H9 (cell line): ENCODE measurements at regions not wholly inside any gene's neighbourhood (a gene's known extent, or its start where the extent isn't known, plus 50 kb on each side); places are given as distances from the start of the nearest gene placed in this dataset.

Source experiments
- DNase-seq: peaks from one replicate; pipeline ENCODE4 v3.0.0-alpha.2; 2017
- H2AFZ ChIP-seq: one replicate; pipeline ENCODE4 v1.6.1; 2013; ENCODE audit warnings: mild to moderate bottlenecking, low read length, control low read depth, moderate library complexity
- H2AK5ac ChIP-seq: 2 replicates; pipeline ENCODE4 v1.6.1; 2013; ENCODE audit warnings: low read length, control low read depth, mixed read lengths; ENCODE audit not compliant: insufficient read length
- H2BK120ac ChIP-seq: one replicate; pipeline ENCODE4 v1.6.1; 2013; ENCODE audit warnings: low read depth, mild to moderate bottlenecking, low read length, control low read depth, inconsistent platforms; ENCODE audit not compliant: poor library complexity, severe bottlenecking
- H2BK12ac ChIP-seq: 2 replicates; pipeline ENCODE4 v1.6.1; 2013; ENCODE audit warnings: low read length, control low read depth, mixed read lengths, low read depth; ENCODE audit not compliant: insufficient read length
- H2BK15ac ChIP-seq: 2 replicates; pipeline ENCODE4 v1.6.1; 2013; ENCODE audit warnings: low read depth, low read length, control low read depth
- H2BK20ac ChIP-seq: one replicate; pipeline ENCODE4 v1.6.1; 2013; ENCODE audit warnings: low read depth, mild to moderate bottlenecking, low read length, control low read depth, inconsistent platforms; ENCODE audit not compliant: poor library complexity, severe bottlenecking
- H2BK5ac ChIP-seq: 2 replicates; pipeline ENCODE4 v1.6.1; 2013; ENCODE audit warnings: low read length, control low read depth, mixed read lengths; ENCODE audit not compliant: insufficient read length
- H3K14ac ChIP-seq: 2 replicates; pipeline ENCODE4 v1.6.1; 2013; ENCODE audit warnings: low read length, control low read depth; ENCODE audit not compliant: insufficient read depth
- H3K18ac ChIP-seq: 2 replicates; pipeline ENCODE4 v1.6.1; 2013; ENCODE audit warnings: low read depth, mild to moderate bottlenecking, mixed read lengths, low read length, control low read depth; ENCODE audit not compliant: insufficient read length
- H3K23ac ChIP-seq: 2 replicates; pipeline ENCODE4 v1.6.1; 2013; ENCODE audit warnings: low read length, control low read depth, mixed read lengths, low read depth; ENCODE audit not compliant: insufficient read length
- H3K23me2 ChIP-seq: 2 replicates; pipeline ENCODE4 v1.6.1; 2013; ENCODE audit warnings: low read depth, mild to moderate bottlenecking, mixed read lengths, low read length, control low read depth; ENCODE audit not compliant: insufficient read length, poor library complexity, severe bottlenecking
- H3K27ac ChIP-seq: 2 replicates; pipeline ENCODE4 v1.5.1; 2013; ENCODE audit warnings: low read length, control low read depth, mixed read lengths, low read depth; ENCODE audit not compliant: insufficient read length
- H3K27me3 ChIP-seq: 2 replicates; pipeline ENCODE4 v1.6.1; 2013; ENCODE audit warnings: low read length, control low read depth, inconsistent platforms; ENCODE audit not compliant: insufficient read depth
- H3K4ac ChIP-seq: 2 replicates; pipeline ENCODE4 v1.6.1; 2013; ENCODE audit warnings: low read depth, mild to moderate bottlenecking, control low read depth, inconsistent platforms, low read length, moderate library complexity
- H3K4me1 ChIP-seq: 2 replicates; pipeline ENCODE4 v1.6.1; 2013; ENCODE audit warnings: low read length, control low read depth, inconsistent platforms; ENCODE audit not compliant: insufficient read depth
- H3K4me2 ChIP-seq: 2 replicates; pipeline ENCODE4 v1.6.1; 2013; ENCODE audit warnings: low read length, control low read depth, mixed read lengths; ENCODE audit not compliant: insufficient read length, insufficient read depth
- H3K56ac ChIP-seq: 2 replicates; pipeline ENCODE4 v1.6.1; 2013; ENCODE audit warnings: low read depth, mild to moderate bottlenecking, mixed read lengths, low read length, control low read depth; ENCODE audit not compliant: insufficient read length
- H3K79me1 ChIP-seq: 2 replicates; pipeline ENCODE4 v1.6.1; 2013; ENCODE audit warnings: low read depth, mild to moderate bottlenecking, moderate library complexity, low read length, control low read depth, inconsistent platforms; ENCODE audit not compliant: insufficient read depth, poor library complexity, severe bottlenecking
- H3K79me2 ChIP-seq: 2 replicates; pipeline ENCODE4 v1.6.1; 2013; ENCODE audit warnings: low read length, control low read depth, inconsistent platforms; ENCODE audit not compliant: insufficient read depth
- H3K9ac ChIP-seq: 2 replicates; pipeline ENCODE4 v1.6.1; 2013; ENCODE audit warnings: low read length, control low read depth, mixed read lengths; ENCODE audit not compliant: insufficient read length; ENCODE audit errors: extremely low read depth
- H3K9me3 ChIP-seq: one replicate; pipeline ENCODE4 v1.6.1; 2013; ENCODE audit warnings: low read depth, low read length, inconsistent platforms; ENCODE audit not compliant: control insufficient read depth
- H3T11ph ChIP-seq: one replicate; pipeline ENCODE4 v1.6.1; 2013; ENCODE audit warnings: mild to moderate bottlenecking, low read length, control low read depth, inconsistent platforms
- H4K20me1 ChIP-seq: one replicate; pipeline ENCODE4 v1.6.1; 2013; ENCODE audit not compliant: control insufficient read depth, insufficient read length, insufficient read depth
- H4K5ac ChIP-seq: 2 replicates; pipeline ENCODE4 v1.6.1; 2013; ENCODE audit warnings: low read depth, mild to moderate bottlenecking, mixed read lengths, low read length, control low read depth; ENCODE audit not compliant: insufficient read length
- H4K8ac ChIP-seq: replicated peaks from 2 replicates; pipeline ENCODE4 v1.6.1; 2013; ENCODE audit warnings: low read length, control low read depth, mixed read lengths, low read depth; ENCODE audit not compliant: insufficient read length
- H4K91ac ChIP-seq: 2 replicates; pipeline ENCODE4 v1.6.1; 2013; ENCODE audit warnings: low read depth, mild to moderate bottlenecking, moderate library complexity, mixed read lengths, low read length, control low read depth; ENCODE audit not compliant: insufficient read length
- H3K27ac Mint-ChIP-seq, 3 experiments: 2 replicates in 2 of 3; 3 replicates in 1 of 3; pipeline ENCODE4 v1.8.0; 2020 to 2021; ENCODE audit warnings: mixed read lengths in 3 of 3, mild to moderate bottlenecking in 1 of 3, moderate library complexity in 1 of 3
- H3K27me3 Mint-ChIP-seq: 2 replicates; pipeline ENCODE4 v1.8.0; 2021; ENCODE audit warnings: low read depth, mild to moderate bottlenecking, moderate library complexity, mixed read lengths
- H3K36me3 Mint-ChIP-seq, 3 experiments: 2 replicates in 2 of 3; 3 replicates in 1 of 3; pipeline ENCODE4 v1.8.0; 2020 to 2021; ENCODE audit warnings: low read depth in 3 of 3, mixed read lengths in 3 of 3; ENCODE audit not compliant: insufficient read depth in 1 of 3
- H3K4me1 Mint-ChIP-seq, 2 experiments: 2 replicates each; pipeline ENCODE4 v1.8.0; 2020; ENCODE audit warnings: mixed read lengths in 2 of 2
- H3K4me3 Mint-ChIP-seq, 2 experiments: 2 replicates in 1 of 2; 3 replicates in 1 of 2; pipeline ENCODE4 v1.8.0; 2020 to 2021; ENCODE audit warnings: mild to moderate bottlenecking in 2 of 2, mixed read lengths in 2 of 2, moderate library complexity in 1 of 2
- H3K9me3 Mint-ChIP-seq, 2 experiments: 2 replicates in 1 of 2; 3 replicates in 1 of 2; pipeline ENCODE4 v1.8.0; 2020; ENCODE audit warnings: mild to moderate bottlenecking in 2 of 2, mixed read lengths in 2 of 2, moderate library complexity in 1 of 2
- CTCF ChIP-seq: fragments of 200-600 bp; sonication (generic); conservative IDR thresholded peaks from 3 replicates; pipeline ENCODE4 v1.8.0; 2021; ENCODE audit warnings: antibody characterized with exemption, mild to moderate bottlenecking
- WGBS: extraction: QIAGEN DNeasy Blood & Tissue Kit; methylation state at CpG from one replicate; pipeline ENCODE4 v1.1.7; 2013; ENCODE audit warnings: missing lambda C conversion rate, low lambda C conversion rate, mixed read lengths; ENCODE audit not compliant: insufficient read length; ENCODE audit errors: extremely low coverage; 5-methylcytosine and 5-hydroxymethylcytosine counted together

DNA sequence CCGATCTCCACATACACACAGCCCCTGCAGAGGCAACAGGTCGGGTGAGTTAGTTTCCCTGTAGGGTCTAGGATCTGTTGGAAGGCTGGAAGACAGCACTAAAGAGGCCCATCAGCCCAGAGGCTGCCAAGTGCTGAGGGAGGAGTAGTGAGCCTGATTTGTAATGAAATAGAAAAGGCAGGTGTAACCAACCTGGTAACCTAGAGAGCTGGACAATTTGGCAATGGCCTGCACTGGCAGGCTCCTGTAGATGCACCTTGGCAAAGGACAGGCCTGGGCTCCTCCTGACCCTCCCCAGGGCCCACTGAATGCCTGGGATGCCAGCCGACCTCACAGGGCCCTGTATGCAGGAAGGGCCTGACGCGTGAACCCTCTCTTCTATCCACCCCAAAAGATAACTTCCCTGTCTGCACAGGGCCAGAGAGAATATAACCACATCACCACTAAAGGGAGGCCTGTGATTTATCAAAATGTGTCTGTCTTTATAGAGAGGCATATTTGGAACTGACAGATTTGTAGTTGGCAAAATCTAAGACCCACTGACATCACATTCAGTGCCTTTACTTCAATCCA is 225.1 kb upstream of the CHRNA7 start:
- Histone ChIP-seq H4K91ac (no peak overlapping the region), H3K4me1 (no peaks in the 10 kb centered on the region), H2BK5ac (no peak overlapping the region), H4K5ac (no peak overlapping the region), H3K18ac (no peak overlapping the region), H3K27ac (no peak overlapping the region), H3K23me2 (no peaks in the 10 kb centered on the region), H3K79me2 (no peaks in the 10 kb centered on the region), H2AK5ac (no peak overlapping the region), H3T11ph (no peak overlapping the region), H2BK20ac (no peak overlapping the region), H2AFZ (no peak overlapping the region), H4K20me1 (no peaks in the 10 kb centered on the region), H3K79me1 (no peaks in the 10 kb centered on the region), H2BK15ac (no peak overlapping the region), H2BK12ac (no peak overlapping the region), H4K8ac (no peak overlapping the region), H3K4ac (no peak overlapping the region), H3K9ac (no peak overlapping the region), H2BK120ac (no peak overlapping the region), H3K4me2 (no peak overlapping the region), H3K23ac (no peak overlapping the region), H3K14ac (no peak overlapping the region), H3K56ac (no peak overlapping the region), H3K27me3 (no peaks in the 10 kb centered on the region), H3K9me3 (no peaks in the 10 kb centered on the region)
- H3K27me3 Mint-ChIP-seq = no peaks in the 10 kb centered on the region
- no peak for TF ChIP-seq CTCF
- H3K4me1 Mint-ChIP-seq = no peaks in the 10 kb centered on the region
- H3K9me3 Mint-ChIP-seq = no peaks in the 10 kb centered on the region
- DNase-seq = no peak
- no peak overlapping the region for H3K27ac Mint-ChIP-seq
- no peak overlapping the region for H3K4me3 Mint-ChIP-seq
- no CpG with 5 or more reads among the region's 5 CpGs for WGBS
- H3K36me3 Mint-ChIP-seq = no peaks in the 10 kb centered on the region
